Caco-2 (cell line): ENCODE measurements at regions not wholly inside any gene's neighbourhood (a gene's known extent, or its start where the extent isn't known, plus 50 kb on each side); places are given as distances from the start of the nearest gene placed in this dataset.

Experiments
- BruUV-seq: library from RNA; stranded (reverse); fragments of 400-500 nt; replicated peaks from 2 replicates; lab custom pipeline; 2021; lab: Mats Ljungman, UMichigan
- CTCF ChIA-PET: fragments of 300-600 bp; sonication (Branson Sonifier 250); formaldehyde crosslinking; loops from one replicate; lab custom pipeline; 2022; ENCODE audit warnings: antibody characterized with exemption; lab: Charles Lee
- POLR2A ChIA-PET: fragments of 300-600 bp; sonication (Branson Sonifier 250); formaldehyde crosslinking; loops from one replicate; lab custom pipeline; 2022; ENCODE audit warnings: antibody characterized with exemption; lab: Charles Lee
- DNase-seq, 2 experiments: peaks; one replicate each; pipeline versions ENCODE4 v3.0.0 to v3.0.0-alpha.2; 2020 to 2022
- H3K27me3 ChIP-seq: replicated peaks from 2 replicates; pipeline ENCODE4 v1.6.0; 2011; ENCODE audit warnings: low read length; ENCODE audit not compliant: control insufficient read depth, insufficient read depth
- H3K36me3 ChIP-seq: 2 replicates; pipeline ENCODE4 v1.5.1; 2011; ENCODE audit warnings: low read length; ENCODE audit not compliant: control insufficient read depth, insufficient read depth
- H3K4me1 ChIP-seq: fragments of 250-450 bp; sonication (Bioruptor Pico); 2 replicates; pipeline ENCODE4 v1.5.1; 2020; ENCODE audit warnings: mild to moderate bottlenecking
- H3K4me3 ChIP-seq: 2 replicates; pipeline ENCODE4 v1.5.1; 2011; ENCODE audit warnings: low read depth, mild to moderate bottlenecking, control low read depth, low read length
- H3K9me3 ChIP-seq: fragments of 250-450 bp; sonication (Bioruptor Pico); 2 replicates; pipeline ENCODE4 v1.5.1; 2020; ENCODE audit warnings: mild to moderate bottlenecking, moderate library complexity
- H3K27ac Mint-ChIP-seq: one replicate; pipeline ENCODE4 v1.8.0; 2022; ENCODE audit warnings: mixed read lengths; ENCODE audit not compliant: unreplicated experiment
- H3K27me3 Mint-ChIP-seq: one replicate; pipeline ENCODE4 v1.8.0; 2022; ENCODE audit warnings: mixed read lengths; ENCODE audit not compliant: insufficient read depth, unreplicated experiment
- H3K36me3 Mint-ChIP-seq: one replicate; pipeline ENCODE4 v1.8.0; 2022; ENCODE audit warnings: mild to moderate bottlenecking, mixed read lengths; ENCODE audit not compliant: insufficient read depth, unreplicated experiment
- H3K4me1 Mint-ChIP-seq: one replicate; pipeline ENCODE4 v1.8.0; 2022; ENCODE audit warnings: low read depth, mixed read lengths; ENCODE audit not compliant: unreplicated experiment
- H3K4me3 Mint-ChIP-seq: one replicate; pipeline ENCODE4 v1.8.0; 2022; ENCODE audit warnings: mild to moderate bottlenecking, moderate library complexity, mixed read lengths; ENCODE audit not compliant: unreplicated experiment
- H3K9me3 Mint-ChIP-seq: one replicate; pipeline ENCODE4 v1.8.0; 2022; ENCODE audit warnings: mixed read lengths; ENCODE audit not compliant: unreplicated experiment
- CTCF ChIP-seq, 2 experiments: fragments of 200-600 bp in 1 of 2; IDR thresholded peaks; 1 replicate in 1 of 2; 2 replicates in 1 of 2; pipeline versions ENCODE4 v1.5.1 to v1.8.0; 2011 to 2022; ENCODE audit warnings: antibody characterized with exemption in 1 of 2, control low read depth in 1 of 2, inconsistent platforms in 1 of 2, low read depth in 1 of 2, low read length in 1 of 2, mild to moderate bottlenecking in 1 of 2, moderate library complexity in 1 of 2; ENCODE audit not compliant: insufficient read depth in 1 of 2, severe bottlenecking in 1 of 2, unreplicated experiment in 1 of 2
- intact Hi-C: fragments of 100-400 bp; cut with micrococcal nuclease; formaldehyde crosslinking; loops from one replicate; pipeline ENCODE4 v1.10.0; 2022; ENCODE audit not compliant: unreplicated experiment

GRCh38 chr3:146889626-146890025 is 284.5 kb upstream of the PLSCR5 start:
- no peaks in the 10 kb centered on the region for H3K9me3 ChIP-seq
- POLR2A ChIA-PET, result no interaction called here
- CTCF ChIA-PET, result no interaction called here

GRCh38 chr3:146888176-146888575 is 283.0 kb upstream of the PLSCR5 start:
- BruUV-seq, result no TSS peak
- Mint-ChIP-seq H3K27ac (no peak overlapping the region), H3K4me1 (no peaks in the 10 kb centered on the region), H3K9me3 (no peaks in the 10 kb centered on the region), H3K27me3 (no peaks in the 10 kb centered on the region), H3K4me3 (no peak overlapping the region), H3K36me3 (no peaks in the 10 kb centered on the region)
- CTCF ChIA-PET, result no interaction called here
- no peaks in the 10 kb centered on the region for H3K36me3 ChIP-seq
- H3K4me3 ChIP-seq, result no peak overlapping the region
- intact Hi-C loops, result no loop called here
- no peaks in the 10 kb centered on the region for H3K9me3 ChIP-seq
- DNase-seq, result no peak
- no peak for TF ChIP-seq CTCF (IDR thresholded peaks at IDR 0.05; ENCODE audit: insufficient read depth in 1 of 2, low read depth in 1 of 2, low read length in 1 of 2, severe bottlenecking in 1 of 2, unreplicated experiment in 1 of 2)
- H3K4me1 ChIP-seq, result no peaks in the 10 kb centered on the region
- POLR2A ChIA-PET, result no interaction called here
- no peaks in the 10 kb centered on the region for H3K27me3 ChIP-seq

More at GRCh38 chr3:146889626-146890025, 284.5 kb upstream of the PLSCR5 start:
- no TSS peak for BruUV-seq
- Mint-ChIP-seq H3K4me3 (no peak overlapping the region), H3K27me3 (no peaks in the 10 kb centered on the region), H3K9me3 (no peaks in the 10 kb centered on the region), H3K27ac (no peak overlapping the region), H3K36me3 (no peaks in the 10 kb centered on the region), H3K4me1 (no peaks in the 10 kb centered on the region)
- no peak for DNase-seq
- H3K36me3 ChIP-seq, result no peaks in the 10 kb centered on the region
- intact Hi-C loops, result no loop called here
- H3K27me3 ChIP-seq, result no peaks in the 10 kb centered on the region
- H3K4me1 ChIP-seq, result no peaks in the 10 kb centered on the region
- H3K4me3 ChIP-seq, result no peak overlapping the region
- no peak for TF ChIP-seq CTCF (IDR thresholded peaks at IDR 0.05; ENCODE audit: insufficient read depth in 1 of 2, low read depth in 1 of 2, low read length in 1 of 2, severe bottlenecking in 1 of 2, unreplicated experiment in 1 of 2)

- H3K4me3 ChIP-seq, result no peak overlapping the region
- Mint-ChIP-seq H3K27me3 (peaks cover 4% of the 10 kb centered on the region), H3K4me1 (no peaks in the 10 kb centered on the region), H3K27ac (no peak overlapping the region), H3K4me3 (no peak overlapping the region), H3K36me3 (peaks cover 5% of the 10 kb centered on the region), H3K9me3 (no peaks in the 10 kb centered on the region)
- no peak for DNase-seq
- intact Hi-C loops, result no loop called here
- H3K27me3 ChIP-seq, result no peaks in the 10 kb centered on the region
- ChIA-PET CTCF (no interaction called here), POLR2A (no interaction called here)
- no peaks in the 10 kb centered on the region for H3K36me3 ChIP-seq
- no peak for TF ChIP-seq CTCF (IDR thresholded peaks at IDR 0.05; ENCODE audit: insufficient read depth in 1 of 2, low read depth in 1 of 2, low read length in 1 of 2, severe bottlenecking in 1 of 2, unreplicated experiment in 1 of 2)
- H3K4me1 ChIP-seq, result no peaks in the 10 kb centered on the region
- no TSS peak for BruUV-seq
- H3K9me3 ChIP-seq, result no peaks in the 10 kb centered on the region
These were observed 279.6 kb upstream of the PLSCR5 start for GRCh38 chr3:146884721-146885120.
